AG04450 (cell line): ENCODE measurements at regions not wholly inside any gene's neighbourhood (a gene's known extent, or its start where the extent isn't known, plus 50 kb on each side); places are given as distances from the start of the nearest gene placed in this dataset.

Experiments
- CTCF ChIA-PET: fragments of 300-600, 350-600 bp; formaldehyde crosslinking; extraction: SDS; loops from one replicate; lab custom pipeline; 2022; ENCODE audit warnings: antibody characterized with exemption, inconsistent platforms; lab: Charles Lee
- POLR2A ChIA-PET: fragments of 350-600 bp; formaldehyde crosslinking; extraction: SDS; loops from one replicate; lab custom pipeline; 2021; ENCODE audit warnings: antibody characterized with exemption, inconsistent platforms; lab: Yijun Ruan, JAX
- DNase-seq: peaks from one replicate; pipeline ENCODE4 v3.0.0-alpha.2; 2011; ENCODE audit warnings: low read depth, low spot score
- H3K27ac ChIP-seq: one replicate; pipeline ENCODE4 v1.5.1; 2012; ENCODE audit warnings: low read depth, low read length, control low read depth
- H3K27me3 ChIP-seq: one replicate; pipeline ENCODE4 v1.6.0; 2012; ENCODE audit warnings: low read length; ENCODE audit not compliant: control insufficient read depth, insufficient read depth
- H3K4me3 ChIP-seq: 2 replicates; pipeline ENCODE4 v1.5.1; 2011; ENCODE audit warnings: mild to moderate bottlenecking, low read depth, low read length, control low read depth
- H3K9me3 ChIP-seq: 2 replicates; pipeline ENCODE4 v1.5.1; 2012; ENCODE audit warnings: low read length; ENCODE audit not compliant: control insufficient read depth, insufficient read depth
- CTCF ChIP-seq: IDR thresholded peaks from 2 replicates; pipeline ENCODE4 v1.5.1; 2011; ENCODE audit warnings: low read depth, low read length, control low read depth, inconsistent platforms

GRCh38 chr2:224191465-224191864, 152.4 kb upstream of the SERPINE2 start:
- Histone ChIP-seq H3K27ac (no peak overlapping the region), H3K27me3 (no peaks in the 10 kb centered on the region), H3K4me3 (no peak overlapping the region), H3K9me3 (peaks cover 3% of the 10 kb centered on the region; the same call in 1 of the 2 replicates)
- CTCF ChIA-PET, result no interaction called here
- TF ChIP-seq CTCF, result no peak
- POLR2A ChIA-PET, result no interaction called here
- no peak for DNase-seq

- DNase-seq, result no peak
- Histone ChIP-seq H3K4me3 (no peak overlapping the region), H3K27me3 (no peaks in the 10 kb centered on the region), H3K9me3 (peaks cover 3% of the 10 kb centered on the region; the same call in 1 of the 2 replicates), H3K27ac (no peak overlapping the region)
- CTCF ChIA-PET, result interaction anchor here (0.7 kb wide), 1 partner anchor 11 kb away, joined by 4 read pairs; no protein-coding TSS in a partner anchor
- POLR2A ChIA-PET, result no interaction called here
- TF ChIP-seq CTCF, result no peak
These were observed 151.8 kb upstream of the SERPINE2 start for GRCh38 chr2:224190936-224191270.

GRCh38 chr2:224190234-224190935, 151.3 kb upstream of the SERPINE2 start:
- TF ChIP-seq CTCF, result no peak
- CTCF ChIA-PET, result interaction anchor here (0.7 kb wide), 1 partner anchor 11 kb away, joined by 4 read pairs; no protein-coding TSS in a partner anchor
- no peak overlapping the region for H3K4me3 ChIP-seq
- POLR2A ChIA-PET, result no interaction called here
- H3K9me3 ChIP-seq, result peaks cover 3% of the 10 kb centered on the region; the same call in 1 of the 2 replicates
- H3K27me3 ChIP-seq, result no peaks in the 10 kb centered on the region
- no peak for DNase-seq
- no peak overlapping the region for H3K27ac ChIP-seq

GRCh38 chr2:224187220-224187619, 148.1 kb upstream of the SERPINE2 start:
- POLR2A ChIA-PET, result no interaction called here
- DNase-seq, result no peak
- TF ChIP-seq CTCF, result no peak

GRCh38 chr2:224185023-224185601, 146.0 kb upstream of the SERPINE2 start:
- ChIA-PET POLR2A (no interaction called here), CTCF (interaction anchor here (2.0 kb wide), 1 partner anchor 191 kb away, joined by 6 read pairs; no protein-coding TSS in a partner anchor)
- TF ChIP-seq CTCF, result no peak
- no peak for DNase-seq
- Histone ChIP-seq H3K27ac (no peak overlapping the region), H3K9me3 (no peaks in the 10 kb centered on the region), H3K4me3 (no peak overlapping the region), H3K27me3 (no peaks in the 10 kb centered on the region)

More at GRCh38 chr2:224187220-224187619, 148.1 kb upstream of the SERPINE2 start:
- CTCF ChIA-PET, result no interaction called here
- Histone ChIP-seq H3K9me3 (no peaks in the 10 kb centered on the region), H3K27me3 (no peaks in the 10 kb centered on the region), H3K27ac (no peak overlapping the region), H3K4me3 (no peak overlapping the region)
